ENCODE measurements at regions not wholly inside any gene's neighbourhood (a gene's known extent, or its start where the extent isn't known, plus 50 kb on each side); places are given as distances from the start of the nearest gene placed in this dataset.
"Not testable (repeated sequence)": the region's sequence is repeated elsewhere in the genome, so short reads cannot be mapped to it uniquely, and the experiment has no call there.

DNA sequence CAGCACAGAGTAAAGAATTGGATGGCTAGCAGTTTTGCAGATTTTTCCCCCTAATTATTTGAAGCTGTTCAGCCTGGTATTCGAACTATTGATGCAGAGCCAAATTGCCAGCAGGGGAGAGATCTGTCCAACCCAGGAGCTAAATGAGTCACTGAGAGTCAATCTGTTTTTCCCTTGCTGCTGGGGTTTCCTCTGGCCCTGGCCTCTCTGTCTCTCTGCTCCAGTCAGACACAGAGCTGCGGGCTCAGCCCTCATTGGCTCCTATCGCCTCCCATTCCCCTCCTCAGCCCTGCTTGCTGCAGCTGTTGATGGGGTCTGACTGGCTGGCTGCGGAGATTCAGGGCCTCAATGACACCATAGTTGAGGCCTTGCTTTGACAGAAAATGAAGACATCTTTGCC, 284.9 kb upstream of the NOTCH2NLA start:
- TF ChIP-seq, protein P1, sequence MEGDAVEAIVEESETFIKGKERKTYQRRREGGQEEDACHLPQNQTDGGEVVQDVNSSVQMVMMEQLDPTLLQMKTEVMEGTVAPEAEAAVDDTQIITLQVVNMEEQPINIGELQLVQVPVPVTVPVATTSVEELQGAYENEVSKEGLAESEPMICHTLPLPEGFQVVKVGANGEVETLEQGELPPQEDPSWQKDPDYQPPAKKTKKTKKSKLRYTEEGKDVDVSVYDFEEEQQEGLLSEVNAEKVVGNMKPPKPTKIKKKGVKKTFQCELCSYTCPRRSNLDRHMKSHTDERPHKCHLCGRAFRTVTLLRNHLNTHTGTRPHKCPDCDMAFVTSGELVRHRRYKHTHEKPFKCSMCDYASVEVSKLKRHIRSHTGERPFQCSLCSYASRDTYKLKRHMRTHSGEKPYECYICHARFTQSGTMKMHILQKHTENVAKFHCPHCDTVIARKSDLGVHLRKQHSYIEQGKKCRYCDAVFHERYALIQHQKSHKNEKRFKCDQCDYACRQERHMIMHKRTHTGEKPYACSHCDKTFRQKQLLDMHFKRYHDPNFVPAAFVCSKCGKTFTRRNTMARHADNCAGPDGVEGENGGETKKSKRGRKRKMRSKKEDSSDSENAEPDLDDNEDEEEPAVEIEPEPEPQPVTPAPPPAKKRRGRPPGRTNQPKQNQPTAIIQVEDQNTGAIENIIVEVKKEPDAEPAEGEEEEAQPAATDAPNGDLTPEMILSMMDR (IDR thresholded peaks at IDR 0.05), result not testable (repeated sequence)
- TF ChIP-seq POLR2A (IDR thresholded peaks at IDR 0.05), result not testable (repeated sequence)

Data from tibial nerve (tissue), 3 donors.